SKM-1 (cell line): ENCODE measurements at regions not wholly inside any gene's neighbourhood (a gene's known extent, or its start where the extent isn't known, plus 50 kb on each side); places are given as distances from the start of the nearest gene placed in this dataset.

Experiments
- DNase-seq: peaks from one replicate; lab custom pipeline; 2025; ENCODE audit not compliant: unreplicated experiment; lab: John Stamatoyannopoulos, UW

GRCh38 chr2:18093196-18093595, 214.7 kb downstream of the KCNS3 start:
- DNase-seq, result no peak

- no peak for DNase-seq
Measured at GRCh38 chr2:18092760-18093159, 214.3 kb downstream of the KCNS3 start.

DNA sequence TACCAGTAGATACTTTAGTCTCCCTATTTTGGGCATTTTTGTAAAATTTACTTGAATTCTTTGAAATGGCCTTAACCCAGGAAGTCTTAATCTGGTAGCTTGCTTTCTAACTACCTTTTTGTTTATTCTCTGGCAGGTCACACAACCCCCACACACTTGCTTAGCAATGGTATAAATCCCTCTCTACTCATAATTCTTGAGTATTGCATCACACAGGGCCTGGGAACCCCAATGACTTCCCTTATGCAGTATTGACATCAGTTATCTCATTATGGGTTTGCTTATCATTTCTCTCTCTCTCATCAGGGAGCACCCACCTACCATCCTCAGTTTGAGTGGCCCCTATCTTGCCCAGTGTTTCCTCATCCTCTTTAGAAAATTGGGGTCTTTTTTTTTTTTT, 207.1 kb downstream of the KCNS3 start:
- DNase-seq, result no peak

- DNase-seq, result no peak
Measured at GRCh38 chr2:18084376-18084775, 205.9 kb downstream of the KCNS3 start.

DNA sequence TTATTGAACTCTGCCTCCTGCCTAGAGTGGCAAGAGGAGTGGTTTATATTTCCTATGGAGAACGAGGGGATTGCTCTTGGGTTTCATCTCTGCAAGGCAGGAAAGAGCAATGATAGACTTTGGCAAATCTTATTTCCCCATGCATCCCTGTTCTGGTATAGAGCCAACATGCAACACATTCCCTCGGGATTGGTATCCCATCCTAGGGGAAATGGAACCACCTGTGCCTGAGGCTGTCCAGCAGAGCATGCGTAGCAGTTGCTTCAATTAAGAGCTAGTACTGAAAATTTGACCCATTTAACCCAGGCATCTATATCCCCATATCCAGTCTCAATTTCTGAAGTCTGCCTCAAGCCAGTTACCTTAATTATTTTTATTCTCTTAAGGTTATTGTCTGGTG, 205.3 kb downstream of the KCNS3 start:
- no peak for DNase-seq

DNA sequence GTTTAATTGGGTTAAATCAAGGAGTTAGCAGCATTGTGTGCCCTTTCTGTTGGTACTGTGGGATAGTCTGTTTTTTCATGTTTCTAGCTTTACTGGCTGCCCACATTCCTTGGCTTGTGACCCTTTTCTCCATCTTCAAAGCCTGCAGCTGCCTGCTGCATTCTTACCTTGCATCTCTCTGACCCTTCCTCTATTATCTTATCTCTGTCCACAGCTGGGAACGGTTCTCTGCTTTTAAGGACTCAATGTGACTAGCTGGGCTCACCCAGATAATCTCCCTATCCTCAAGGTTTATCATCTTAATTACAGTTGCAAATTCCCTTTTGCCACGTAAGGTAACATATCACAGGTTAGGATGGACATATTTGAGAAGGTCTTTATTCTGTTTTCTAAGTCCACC, 199.7 kb downstream of the KCNS3 start:
- no peak for DNase-seq

GRCh38 chr2:18077704-18078103, 199.2 kb downstream of the KCNS3 start:
- peak; percentile 56 for DNase-seq

GRCh38 chr2:18077231-18077630, 198.8 kb downstream of the KCNS3 start:
- DNase-seq, result no peak

DNA sequence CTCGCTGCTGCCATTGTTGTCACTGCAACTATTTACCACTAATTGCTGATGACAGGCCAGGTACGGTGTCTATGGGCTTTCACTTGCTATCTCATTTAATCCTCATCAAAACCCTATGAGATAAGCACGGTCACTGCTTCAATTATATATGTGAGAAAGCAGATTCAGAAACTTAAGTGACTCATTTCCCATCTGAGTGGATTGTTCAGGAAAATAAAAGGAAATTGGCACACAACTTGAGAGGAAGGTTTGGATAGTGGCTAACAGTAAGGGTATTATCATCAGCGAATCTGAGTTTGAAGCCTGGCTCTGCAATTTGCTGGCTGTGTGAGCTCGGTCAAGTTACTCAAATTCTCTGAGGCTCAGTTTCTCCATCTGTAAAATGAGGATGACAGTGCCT, 196.0 kb downstream of the KCNS3 start:
- DNase-seq, result no peak

DNA sequence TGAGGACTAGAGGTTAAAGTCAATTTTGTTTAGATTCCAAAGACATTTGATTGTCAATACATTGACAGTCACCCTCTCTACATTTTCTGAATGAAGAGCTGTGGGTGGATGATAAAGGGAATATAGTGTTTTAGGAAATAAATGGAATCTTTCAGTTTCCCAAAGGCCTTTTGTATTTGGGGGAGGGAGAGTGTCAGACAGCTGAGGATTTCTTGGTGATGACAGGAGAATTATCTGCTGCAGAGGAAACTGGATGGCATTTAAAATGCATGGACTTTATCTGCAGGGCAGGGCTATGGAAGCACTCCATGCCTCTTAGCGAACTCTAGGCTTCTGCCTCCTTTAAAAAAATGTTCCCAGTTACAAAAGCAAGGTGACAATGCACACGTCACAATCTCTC, 195.1 kb downstream of the KCNS3 start:
- DNase-seq, result no peak

- DNase-seq, result no peak
Measured at GRCh38 chr2:18067588-18068384, 189.3 kb downstream of the KCNS3 start.

DNA sequence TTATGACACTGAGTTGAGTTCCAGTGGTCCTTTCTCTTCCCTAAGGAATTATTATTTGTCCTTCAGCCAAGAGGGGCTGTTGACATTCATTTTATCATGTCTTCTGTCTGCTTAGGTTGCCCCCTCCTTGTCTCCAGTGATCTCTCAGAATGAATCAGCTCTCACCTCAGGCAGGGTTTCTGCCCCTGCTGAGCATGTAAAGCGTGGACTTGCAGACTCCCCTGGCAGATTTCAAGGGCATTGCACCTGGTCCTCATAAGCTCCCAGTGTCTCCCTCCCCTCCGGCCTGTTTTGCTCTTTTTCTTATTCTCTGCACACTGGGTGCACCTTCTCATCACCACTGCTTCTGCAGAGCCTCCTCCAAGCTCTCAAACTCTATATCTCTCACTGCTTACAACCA, 188.4 kb downstream of the KCNS3 start:
- no peak for DNase-seq

DNA sequence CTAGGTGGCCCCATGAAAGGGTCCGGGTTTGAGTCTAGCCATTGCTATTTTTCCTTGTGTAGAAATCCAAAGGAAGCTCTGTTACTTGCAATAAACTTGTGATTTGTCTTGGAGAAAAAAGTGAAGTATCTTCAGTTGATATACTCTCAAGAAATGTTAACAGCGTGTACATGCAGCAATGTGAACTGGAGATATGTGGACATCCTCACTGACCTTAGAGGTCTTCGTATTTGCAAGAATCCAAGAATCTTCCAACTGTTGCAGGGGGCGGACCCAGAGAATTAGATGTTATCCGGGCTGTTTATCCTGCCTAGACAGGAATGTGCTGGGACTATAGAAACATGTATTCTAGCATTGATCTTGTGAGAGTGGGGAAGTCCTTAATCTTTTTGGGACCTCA, 187.6 kb downstream of the KCNS3 start:
- DNase-seq, result no peak

GRCh38 chr2:18065249-18065648, 186.8 kb downstream of the KCNS3 start:
- DNase-seq, result no peak

DNA sequence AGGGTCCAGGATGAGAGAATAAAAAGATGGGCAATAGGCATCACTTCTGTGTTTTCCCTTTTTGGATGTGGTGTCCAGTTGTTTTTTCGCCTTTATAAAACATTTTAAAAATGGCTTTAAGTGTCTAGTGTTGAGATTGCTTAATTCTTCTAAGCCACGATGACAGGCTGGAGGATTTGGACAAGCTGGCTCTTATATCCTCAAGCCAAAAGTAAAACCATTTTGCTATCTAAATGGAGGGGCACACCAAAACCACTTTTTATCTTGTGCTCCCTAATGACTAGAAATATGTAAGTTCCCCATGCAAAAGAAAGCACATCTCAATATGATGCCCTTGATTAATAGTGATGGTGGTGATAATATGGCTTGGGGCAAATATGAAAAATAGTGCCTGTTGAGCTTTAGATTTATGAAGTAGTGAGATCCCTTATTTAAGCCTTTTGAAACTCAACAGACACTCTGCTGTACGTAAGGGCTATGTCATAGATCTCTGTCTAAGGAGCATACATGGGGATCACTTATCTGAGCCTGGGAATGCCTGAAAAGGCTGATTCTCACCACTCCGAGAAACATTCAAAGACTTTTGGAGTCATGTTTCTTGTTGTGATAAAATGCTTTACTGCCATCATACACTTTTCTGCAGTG, 185.5 kb downstream of the KCNS3 start:
- DNase-seq, result no peak

- no peak for DNase-seq
Measured at GRCh38 chr2:18062892-18063291, 184.4 kb downstream of the KCNS3 start.

DNA sequence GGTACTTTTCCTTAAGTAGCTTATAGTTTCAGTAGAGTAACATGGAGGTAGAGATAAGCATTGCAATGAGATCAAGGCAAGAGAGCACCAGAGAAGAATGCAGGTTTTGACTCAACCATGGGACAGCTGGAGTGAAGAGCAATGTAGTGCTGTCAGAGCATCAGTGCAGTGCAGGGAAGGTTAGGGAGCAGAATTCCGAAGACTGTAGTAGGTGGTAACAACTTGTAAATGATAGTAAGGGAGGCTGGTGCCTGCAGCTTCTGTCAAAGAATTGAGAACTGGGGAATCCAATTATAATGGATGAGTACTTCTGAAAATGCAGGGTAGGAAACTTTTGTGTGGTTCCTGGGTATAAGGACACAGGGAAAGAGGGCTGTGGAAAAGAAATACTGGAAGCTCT, 183.2 kb downstream of the KCNS3 start:
- no peak for DNase-seq

DNA sequence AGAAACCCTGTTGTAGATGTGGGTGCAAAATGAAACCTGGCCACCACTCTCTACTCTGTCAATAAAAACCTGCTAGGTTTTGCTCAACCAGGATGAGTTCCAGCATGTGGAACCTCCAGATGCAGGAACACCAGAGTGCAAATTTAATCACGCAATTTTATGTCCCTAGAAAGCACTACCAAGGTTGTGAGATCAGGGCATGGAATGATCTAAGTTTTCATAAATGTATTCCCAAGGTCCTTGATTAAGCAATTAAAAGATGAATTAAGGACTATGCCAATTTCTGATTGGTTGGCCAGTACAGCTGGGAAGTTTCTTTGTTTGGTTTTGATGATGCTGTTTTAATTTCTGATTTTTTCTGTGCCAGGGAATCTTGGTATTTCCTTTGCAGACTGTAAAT, 179.2 kb downstream of the KCNS3 start:
- DNase-seq, result no peak

- no peak for DNase-seq
Measured at GRCh38 chr2:18055290-18055689, 176.8 kb downstream of the KCNS3 start.

DNA sequence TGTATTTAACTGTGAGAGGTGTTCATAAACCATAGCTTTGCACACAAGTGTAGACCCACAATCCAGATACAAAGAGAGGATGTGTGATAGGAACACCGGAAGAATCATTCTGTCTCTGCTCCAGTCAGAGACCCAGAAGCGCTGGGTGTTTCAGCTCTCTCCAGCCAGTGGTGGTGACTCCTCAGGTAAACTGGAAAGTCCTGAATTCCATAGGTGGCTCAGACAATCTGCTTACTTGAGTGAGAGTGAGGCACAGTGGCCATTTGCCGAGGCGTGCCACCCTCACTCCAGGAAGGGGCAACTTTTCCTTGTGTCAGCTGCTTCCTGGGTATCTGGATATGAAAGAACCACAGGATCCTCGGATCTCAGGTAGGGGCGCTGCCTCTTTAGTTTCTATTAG, 171.5 kb downstream of the KCNS3 start:
- DNase-seq, result no peak

GRCh38 chr2:18049325-18049724, 170.9 kb downstream of the KCNS3 start:
- no peak for DNase-seq

- no peak for DNase-seq
Measured at GRCh38 chr2:18047896-18048657, 169.6 kb downstream of the KCNS3 start.
